HG02623 (cell line): ENCODE measurements at regions not wholly inside any gene's neighbourhood (a gene's known extent, or its start where the extent isn't known, plus 50 kb on each side); places are given as distances from the start of the nearest gene placed in this dataset.
"Not testable (repeated sequence)": the region's sequence is repeated elsewhere in the genome, so short reads cannot be mapped to it uniquely, and the experiment has no call there.

Experiments
- ATAC-seq: cut with Tn5 transposase; IDR thresholded peaks from one replicate; pipeline ENCODE4 v1.9.1; 2021; ENCODE audit warnings: moderate library complexity; ENCODE audit not compliant: unreplicated experiment

DNA sequence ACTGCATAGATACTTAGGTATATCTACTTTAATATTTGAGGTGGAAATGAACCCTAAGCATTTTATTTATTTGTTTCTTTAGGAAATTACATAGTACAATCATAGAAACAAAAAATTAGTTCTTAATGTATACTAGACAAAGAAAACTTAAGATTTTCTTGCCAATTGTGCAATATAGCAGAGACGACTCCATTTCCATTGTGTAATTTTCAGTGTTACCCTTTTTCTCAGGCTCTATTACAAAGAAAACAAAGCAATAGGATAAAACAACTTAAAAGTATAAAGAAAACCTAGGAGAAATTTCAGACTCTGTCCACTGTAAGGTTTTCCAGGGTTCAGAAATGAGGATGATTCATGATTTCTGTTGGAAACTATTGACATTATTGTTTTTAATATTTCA lies 89.0 kb upstream of the SERTAD2 start:
- no peak for ATAC-seq

- no peak for ATAC-seq
These were observed 90.1 kb upstream of the SERTAD2 start for GRCh38 chr2:64743739-64744330.

GRCh38 chr2:64745562-64745961 lies 91.8 kb upstream of the SERTAD2 start:
- no peak for ATAC-seq

DNA sequence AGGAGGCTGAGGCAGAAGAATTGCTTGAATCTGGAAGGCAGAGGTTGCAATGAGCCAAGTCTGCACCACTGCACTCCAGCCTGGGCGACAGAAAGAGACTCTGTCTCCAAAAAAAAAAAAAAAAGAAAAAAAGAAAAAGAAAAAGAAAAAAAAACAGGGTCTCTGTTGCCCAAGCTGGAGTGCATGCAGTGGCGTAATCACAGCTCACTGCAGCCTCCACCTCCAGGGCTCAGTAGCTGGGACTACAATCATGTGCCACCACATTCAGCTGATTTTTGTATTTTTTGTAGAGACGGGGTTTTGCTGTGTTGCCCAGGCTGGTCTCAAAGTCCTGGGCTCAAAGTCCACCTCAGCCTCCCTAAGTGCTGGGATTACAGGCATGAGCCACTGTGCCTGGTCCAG lies 94.0 kb upstream of the SERTAD2 start:
- not testable (repeated sequence) for ATAC-seq

GRCh38 chr2:64748147-64748546 lies 94.4 kb upstream of the SERTAD2 start:
- no peak for ATAC-seq

DNA sequence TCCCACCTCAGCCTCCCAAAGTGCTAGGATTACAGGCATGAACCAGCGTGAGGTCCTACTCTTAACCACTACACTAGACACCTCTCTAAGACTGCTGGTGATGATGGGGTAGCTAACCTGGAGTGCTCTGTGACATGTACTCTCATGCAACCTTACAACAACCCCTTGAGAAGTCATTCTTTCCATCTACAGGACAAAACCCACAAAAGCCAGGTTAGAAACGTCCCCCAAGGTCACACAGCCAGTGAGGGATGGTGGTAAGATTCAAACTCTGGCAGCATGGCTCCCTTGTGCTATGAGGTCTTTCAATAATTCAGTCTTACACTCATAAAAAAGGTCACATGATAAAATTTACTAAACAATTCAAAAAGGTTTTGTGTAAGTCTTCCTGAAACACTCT lies 94.8 kb upstream of the SERTAD2 start:
- ATAC-seq: no peak

DNA sequence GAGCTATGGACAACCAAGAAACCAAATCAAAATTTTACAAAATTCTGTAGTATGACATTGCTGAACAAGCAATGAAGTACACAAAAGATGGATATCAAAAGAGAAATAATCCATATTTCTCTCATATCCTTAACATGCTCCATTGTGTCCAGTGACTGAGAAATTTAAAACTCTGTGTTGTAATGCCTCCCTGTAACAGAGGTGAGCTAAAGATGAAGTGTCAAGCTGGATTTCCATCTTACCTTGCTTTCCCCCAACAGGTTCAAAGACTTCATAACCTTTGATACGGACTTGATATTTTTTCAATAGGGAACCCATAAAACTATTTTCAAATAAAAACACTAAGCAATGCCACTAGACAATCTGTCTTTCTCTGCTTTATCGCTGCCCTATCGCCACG lies 95.7 kb upstream of the SERTAD2 start:
- ATAC-seq: no peak

DNA sequence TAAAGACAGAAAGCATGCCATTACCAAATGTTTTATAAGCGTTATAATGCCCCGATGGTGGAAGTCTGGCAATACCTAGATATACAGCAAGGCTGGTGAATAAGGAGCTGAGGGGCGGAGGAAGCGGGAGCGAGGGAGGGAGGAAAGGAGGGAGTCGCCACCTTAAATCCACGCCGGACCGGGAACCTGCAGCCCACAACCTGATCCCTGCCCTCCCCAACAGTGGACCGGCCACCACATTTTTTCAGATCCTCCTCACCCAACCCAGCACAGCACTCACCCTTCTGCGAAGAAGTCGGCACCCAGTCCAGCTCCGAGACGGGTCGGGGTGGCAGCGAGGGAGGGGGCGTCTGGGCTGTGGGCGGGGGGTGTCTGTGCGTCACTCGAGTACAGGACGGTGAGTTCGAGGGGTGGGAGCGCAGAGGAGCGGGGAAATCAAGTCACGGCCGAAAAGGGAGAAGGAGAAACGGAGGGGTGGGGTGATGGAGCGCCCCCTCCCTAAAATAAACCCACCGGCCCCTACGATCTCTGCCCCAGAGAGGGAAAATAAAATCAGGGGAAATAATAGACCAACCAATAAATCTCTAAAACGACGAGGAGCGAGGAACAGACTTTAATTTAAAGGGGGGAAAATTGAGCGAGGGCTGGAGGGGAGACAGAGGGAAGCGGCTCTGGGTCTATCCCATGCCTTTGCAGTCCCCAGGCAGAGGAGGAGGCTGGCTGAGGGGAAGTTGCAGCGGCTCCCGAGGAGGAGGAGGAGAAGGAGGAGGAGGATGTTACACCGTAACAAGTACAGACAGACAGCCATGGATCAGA lies 96.5 kb upstream of the SERTAD2 start:
- no peak for ATAC-seq

GRCh38 chr2:64750817-64751285 lies 97.1 kb upstream of the SERTAD2 start:
- peak; percentile 85 for ATAC-seq

DNA sequence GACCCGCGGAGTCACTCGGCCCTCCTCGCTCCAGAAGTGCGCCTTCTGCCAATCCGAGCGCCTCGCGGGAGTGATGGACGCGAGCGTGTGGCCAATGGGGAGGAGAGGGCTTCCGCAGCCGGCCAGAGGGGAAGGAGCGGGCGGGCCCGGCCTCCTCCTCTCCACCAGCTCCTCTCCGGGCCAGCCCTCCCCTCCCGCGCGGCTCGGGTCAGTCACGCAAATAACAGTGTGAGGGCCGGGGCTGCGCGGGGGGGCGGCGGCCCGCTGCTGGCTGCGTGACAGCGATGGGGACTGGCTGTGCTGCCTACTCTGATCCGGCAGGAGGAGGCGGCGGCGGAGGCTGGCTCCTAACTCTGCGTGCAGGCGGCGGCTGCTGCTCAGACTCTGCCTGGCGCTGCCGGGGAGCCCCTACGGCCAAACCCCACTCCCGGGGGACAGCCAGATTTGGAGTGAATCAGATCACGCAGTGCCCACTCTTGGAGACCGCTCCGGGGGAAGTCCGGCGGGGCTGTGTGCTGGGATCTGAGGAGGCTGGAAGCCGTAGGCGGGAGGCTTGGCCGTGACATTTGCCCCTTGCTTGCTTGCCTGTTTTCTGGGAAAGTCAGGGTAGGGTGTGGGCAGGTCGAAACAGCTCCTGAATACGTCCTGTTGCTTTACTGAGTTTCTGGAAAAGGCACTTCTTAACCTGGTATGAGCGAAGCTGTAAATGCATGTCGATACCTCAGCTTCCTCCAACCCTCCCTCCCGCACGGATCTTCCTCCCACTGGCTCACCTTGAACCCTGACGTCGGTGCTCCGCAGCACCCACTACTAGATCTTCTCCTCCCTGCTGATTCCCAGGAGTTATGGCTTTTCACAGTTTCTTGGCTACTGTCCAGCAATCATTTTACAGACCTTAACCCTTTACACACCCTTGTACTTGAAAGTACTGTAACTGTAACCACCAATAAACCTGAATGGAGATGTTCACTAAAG lies 97.9 kb upstream of the SERTAD2 start:
- peak; percentile 78 for ATAC-seq

- no peak for ATAC-seq
These were observed 99.7 kb upstream of the SERTAD2 start for GRCh38 chr2:64753399-64753798.

- ATAC-seq: no peak
These were observed 100.9 kb upstream of the SERTAD2 start for GRCh38 chr2:64754570-64754969.

DNA sequence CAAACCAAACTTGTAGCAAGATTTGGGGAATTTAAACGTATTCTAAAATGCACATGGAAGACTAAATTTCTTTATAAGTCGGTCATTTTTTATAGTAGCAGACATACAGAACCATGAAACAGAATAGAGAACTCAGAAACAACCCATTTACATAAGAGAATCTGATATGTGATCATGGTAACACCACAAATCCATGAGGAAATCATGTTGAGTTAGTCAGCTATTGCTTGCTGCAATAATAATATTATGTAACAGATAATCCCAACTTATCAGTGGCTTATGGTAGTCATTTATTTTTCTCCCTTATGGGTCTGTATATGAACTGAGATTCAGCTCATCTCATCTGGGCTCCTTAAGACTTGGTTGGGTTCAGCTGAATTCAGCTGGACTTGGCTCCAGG lies 103.4 kb upstream of the SERTAD2 start:
- no peak for ATAC-seq

GRCh38 chr2:64760128-64760527 lies 106.4 kb upstream of the SERTAD2 start:
- no peak for ATAC-seq

- no peak for ATAC-seq
These were observed 108.7 kb upstream of the SERTAD2 start for GRCh38 chr2:64762301-64762997.

- ATAC-seq: no peak
These were observed 109.4 kb upstream of the SERTAD2 start for GRCh38 chr2:64763126-64763525.

- no peak for ATAC-seq
These were observed 111.6 kb upstream of the SERTAD2 start for GRCh38 chr2:64765160-64765805.

- ATAC-seq: no peak
These were observed 113.3 kb upstream of the SERTAD2 start for GRCh38 chr2:64766841-64767669.
